Loucy (cell line): ENCODE measurements at regions not wholly inside any gene's neighbourhood (a gene's known extent, or its start where the extent isn't known, plus 50 kb on each side); places are given as distances from the start of the nearest gene placed in this dataset.

ENCODE experiments used
- CTCF ChIP-seq: fragments of 200-600 bp; sonication (generic); conservative IDR thresholded peaks from 2 replicates; pipeline ENCODE4 v1.5.1; 2014; ENCODE audit warnings: mild to moderate bottlenecking, antibody characterized with exemption, low read length
- EZH2phosphoT487 ChIP-seq: fragments of 200-600 bp; IDR thresholded peaks from 2 replicates; pipeline ENCODE4 v1.6.1; 2018; ENCODE audit warnings: antibody characterized with exemption, mild to moderate bottlenecking, moderate library complexity, borderline replicate concordance

DNA sequence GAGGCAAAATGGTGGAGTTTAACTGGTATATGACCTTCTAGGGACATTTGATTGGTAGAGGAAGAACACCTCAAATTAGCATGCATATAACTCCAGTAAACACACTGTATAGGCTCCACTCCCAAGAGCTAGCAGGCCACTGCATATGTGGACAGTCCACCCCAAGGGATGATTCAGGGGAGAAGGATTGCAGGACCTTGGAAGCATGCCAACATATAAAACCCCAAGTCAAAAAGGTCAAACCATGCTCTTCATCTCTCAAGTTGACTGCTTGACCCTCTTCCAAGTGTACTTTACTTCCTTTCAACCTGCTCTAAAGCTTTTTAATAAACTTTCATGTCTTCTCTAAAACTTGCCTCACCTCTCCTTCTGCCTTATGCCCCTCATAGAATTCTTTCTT, 459.9 kb upstream of the CCDC179 start:
- TF ChIP-seq CTCF (no peak), EZH2phosphoT487 (no peak)
